Tibial artery (tissue), 4 donors: ENCODE measurements at regions not wholly inside any gene's neighbourhood (a gene's known extent, or its start where the extent isn't known, plus 50 kb on each side); places are given as distances from the start of the nearest gene placed in this dataset.

Experiments used
- DNase-seq, 2 donors: peaks; one replicate each; pipeline ENCODE4 v3.0.0-alpha.2; 2019
- H3K27ac ChIP-seq, 2 donors: fragments of 200-600 bp; sonication (generic) in 1 of 2; 1 replicate in 1 of 2; 2 replicates in 1 of 2; pipeline ENCODE4 v1.5.1; 2018 to 2019; ENCODE audit warnings: mild to moderate bottlenecking in 1 of 2
- H3K27me3 ChIP-seq, 2 donors: fragments of 200-600 bp; sonication (generic) in 1 of 2; one replicate each; pipeline versions ENCODE4 v1.5.1 to v1.6.0; 2016 to 2019
- H3K36me3 ChIP-seq, 3 donors: fragments of 200-600 bp; sonication (generic) in 2 of 3; one replicate each; pipeline ENCODE4 v1.5.1; 2016 to 2019; ENCODE audit warnings: mild to moderate bottlenecking in 2 of 3
- H3K4me1 ChIP-seq, 4 donors: fragments of 200-600 bp; sonication (generic) in 2 of 4; 1 replicate in 3 of 4; 2 replicates in 1 of 4; pipeline ENCODE4 v1.5.1; 2016 to 2019
- H3K4me3 ChIP-seq, 2 donors: fragments of 200-600 bp; sonication (generic) in 1 of 2; 1 replicate in 1 of 2; 2 replicates in 1 of 2; pipeline ENCODE4 v1.5.1; 2018 to 2019; ENCODE audit warnings: mild to moderate bottlenecking in 2 of 2
- H3K9me3 ChIP-seq, 3 donors: fragments of 200-600 bp; sonication (generic) in 1 of 3; one replicate each; pipeline ENCODE4 v1.5.1; 2016 to 2019
- CTCF ChIP-seq, 2 experiments: fragments of 200-600 bp in 1 of 2; fragments of 450-650 bp in 1 of 2; IDR thresholded peaks; one replicate each; pipeline ENCODE4 v1.5.1; 2017 to 2019; ENCODE audit warnings: antibody characterized with exemption in 2 of 2, mild to moderate bottlenecking in 1 of 2, moderate library complexity in 1 of 2
- intact Hi-C: fragments of 100-400 bp; cut with DNase I; formaldehyde crosslinking; loops from one replicate; pipeline ENCODE4 v1.15.0; 2023; ENCODE audit warnings: low total_unique reads

- Histone ChIP-seq H3K36me3 (no peaks in the 10 kb centered on the region), H3K27me3 (no peaks in the 10 kb centered on the region), H3K27ac (no peak overlapping the region), H3K9me3 (no peaks in the 10 kb centered on the region), H3K4me3 (no peak overlapping the region), H3K4me1 (no peaks in the 10 kb centered on the region)
- intact Hi-C loops: no loop called here
- TF ChIP-seq CTCF (IDR thresholded peaks at IDR 0.05): no peak
- DNase-seq: no peak
Measured at GRCh38 chr9:27799326-27799725, 226.0 kb upstream of the C9orf72 start.

GRCh38 chr9:27800159-27800558 lies 226.9 kb upstream of the C9orf72 start:
- intact Hi-C loops: loop anchor here (10.0 kb wide), 1 partner anchor 55 kb away; no protein-coding TSS in a partner anchor
- no peak for TF ChIP-seq CTCF (IDR thresholded peaks at IDR 0.05)

GRCh38 chr9:27800692-27801370 lies 227.6 kb upstream of the C9orf72 start:
- no peak for TF ChIP-seq CTCF (IDR thresholded peaks at IDR 0.05)
- H3K4me3 ChIP-seq: no peak overlapping the region
- no peaks in the 10 kb centered on the region for H3K36me3 ChIP-seq
- H3K4me1 ChIP-seq: no peaks in the 10 kb centered on the region
- H3K27ac ChIP-seq: no peak overlapping the region
- H3K27me3 ChIP-seq: no peaks in the 10 kb centered on the region
- H3K9me3 ChIP-seq: no peaks in the 10 kb centered on the region
- intact Hi-C loops: loop anchor here (10.0 kb wide), 1 partner anchor 56 kb away; no protein-coding TSS in a partner anchor
- no peak for DNase-seq

More at GRCh38 chr9:27800159-27800558, 226.9 kb upstream of the C9orf72 start:
- no peak for DNase-seq
- Histone ChIP-seq H3K4me1 (no peaks in the 10 kb centered on the region), H3K4me3 (no peak overlapping the region), H3K36me3 (no peaks in the 10 kb centered on the region), H3K27ac (no peak overlapping the region), H3K9me3 (no peaks in the 10 kb centered on the region), H3K27me3 (no peaks in the 10 kb centered on the region)

GRCh38 chr9:27801545-27801944 lies 228.3 kb upstream of the C9orf72 start:
- Histone ChIP-seq H3K27ac (no peak overlapping the region), H3K4me3 (no peak overlapping the region), H3K27me3 (no peaks in the 10 kb centered on the region), H3K9me3 (no peaks in the 10 kb centered on the region), H3K4me1 (no peaks in the 10 kb centered on the region), H3K36me3 (no peaks in the 10 kb centered on the region)
- DNase-seq: no peak
- intact Hi-C loops: loop anchor here (10.0 kb wide), 1 partner anchor 57 kb away; no protein-coding TSS in a partner anchor
- no peak for TF ChIP-seq CTCF (IDR thresholded peaks at IDR 0.05)

GRCh38 chr9:27802418-27802817 lies 229.1 kb upstream of the C9orf72 start:
- Histone ChIP-seq H3K4me1 (no peaks in the 10 kb centered on the region), H3K4me3 (no peak overlapping the region), H3K9me3 (no peaks in the 10 kb centered on the region), H3K27me3 (no peaks in the 10 kb centered on the region), H3K27ac (no peak overlapping the region), H3K36me3 (no peaks in the 10 kb centered on the region)
- no peak for TF ChIP-seq CTCF (IDR thresholded peaks at IDR 0.05)
- intact Hi-C loops: loop anchor here (10.0 kb wide), 1 partner anchor 58 kb away; no protein-coding TSS in a partner anchor
- DNase-seq: no peak
